Central memory CD4-positive, alpha-beta T cell (primary cell): ENCODE measurements at regions not wholly inside any gene's neighbourhood (a gene's known extent, or its start where the extent isn't known, plus 50 kb on each side); places are given as distances from the start of the nearest gene placed in this dataset.

Experiments used
- DNase-seq: peaks from one replicate; pipeline ENCODE4 v3.0.0; 2022

GRCh38 chr12:92459850-92460249 lies 242.9 kb upstream of the PLEKHG7 start:
- no peak for DNase-seq

- no peak for DNase-seq
Observed at GRCh38 chr12:92458996-92459395, 243.8 kb upstream of the PLEKHG7 start.

- no peak for DNase-seq
Observed at GRCh38 chr12:92457458-92458180, 245.2 kb upstream of the PLEKHG7 start.

- DNase-seq, result no peak
Observed at GRCh38 chr12:92452763-92453162, 250.0 kb upstream of the PLEKHG7 start.

- no peak for DNase-seq
Observed at GRCh38 chr12:92446083-92446460, 256.7 kb upstream of the PLEKHG7 start.

- no peak for DNase-seq
Observed at GRCh38 chr12:92445253-92446082, 257.3 kb upstream of the PLEKHG7 start.

- no peak for DNase-seq
Observed at GRCh38 chr12:92444763-92445162, 258.0 kb upstream of the PLEKHG7 start.

- no peak for DNase-seq
Observed at GRCh38 chr12:92442782-92443181, 260.0 kb upstream of the PLEKHG7 start.

GRCh38 chr12:92440072-92440471 lies 262.7 kb upstream of the PLEKHG7 start:
- DNase-seq, result no peak

GRCh38 chr12:92439420-92439805 lies 263.4 kb upstream of the PLEKHG7 start:
- no peak for DNase-seq

- no peak for DNase-seq
Observed at GRCh38 chr12:92438641-92439419, 264.0 kb upstream of the PLEKHG7 start.

GRCh38 chr12:92437452-92437851 lies 265.3 kb upstream of the PLEKHG7 start:
- no peak for DNase-seq

GRCh38 chr12:92436856-92437255 lies 265.9 kb upstream of the PLEKHG7 start:
- DNase-seq, result no peak

- DNase-seq, result no peak
Observed at GRCh38 chr12:92434607-92435025, 268.2 kb upstream of the PLEKHG7 start.

GRCh38 chr12:92432724-92433441 lies 269.9 kb upstream of the PLEKHG7 start:
- no peak for DNase-seq

GRCh38 chr12:92431146-92431545 lies 271.6 kb upstream of the PLEKHG7 start:
- DNase-seq, result no peak

GRCh38 chr12:92426332-92426731 lies 276.5 kb upstream of the PLEKHG7 start:
- DNase-seq, result no peak

- DNase-seq, result no peak
Observed at GRCh38 chr12:92425165-92425564, 277.6 kb upstream of the PLEKHG7 start.

- DNase-seq, result no peak
Observed at GRCh38 chr12:92424338-92424737, 278.5 kb upstream of the PLEKHG7 start.

GRCh38 chr12:92421701-92422100 lies 276.1 kb upstream of the BTG1 start:
- no peak for DNase-seq

- DNase-seq, result no peak
Observed at GRCh38 chr12:92421042-92421441, 275.4 kb upstream of the BTG1 start.

GRCh38 chr12:92419201-92419600 lies 273.6 kb upstream of the BTG1 start:
- DNase-seq, result no peak

- DNase-seq, result no peak
Observed at GRCh38 chr12:92418381-92418780, 272.7 kb upstream of the BTG1 start.
